ENCODE measurements at regions not wholly inside any gene's neighbourhood (a gene's known extent, or its start where the extent isn't known, plus 50 kb on each side); places are given as distances from the start of the nearest gene placed in this dataset.

GRCh38 chr10:45501791-45502190 is 127.8 kb downstream of the ALOX5 start:
- no peak for TF ChIP-seq CTCF (IDR thresholded peaks at IDR 0.05)
- no peak for TF ChIP-seq POLR2A (IDR thresholded peaks at IDR 0.05)

All from thyroid gland (tissue), 4 donors.